Stimulated activated CD8-positive, alpha-beta memory T cell treated with anti-CD3 and anti-CD28 coated beads, Interleukin-2, amount 100 ng/mL, for 48 hours (primary cell): ENCODE measurements at regions not wholly inside any gene's neighbourhood (a gene's known extent, or its start where the extent isn't known, plus 50 kb on each side); places are given as distances from the start of the nearest gene placed in this dataset.

Source experiments
- DNase-seq, 2 donors: peaks; one replicate each; pipeline ENCODE4 v3.0.0-alpha.2; 2020; ENCODE audit warnings: low read depth in 2 of 2

GRCh38 chr2:212945526-212945925 lies 205.9 kb downstream of the IKZF2 start:
- no peak for DNase-seq

DNA sequence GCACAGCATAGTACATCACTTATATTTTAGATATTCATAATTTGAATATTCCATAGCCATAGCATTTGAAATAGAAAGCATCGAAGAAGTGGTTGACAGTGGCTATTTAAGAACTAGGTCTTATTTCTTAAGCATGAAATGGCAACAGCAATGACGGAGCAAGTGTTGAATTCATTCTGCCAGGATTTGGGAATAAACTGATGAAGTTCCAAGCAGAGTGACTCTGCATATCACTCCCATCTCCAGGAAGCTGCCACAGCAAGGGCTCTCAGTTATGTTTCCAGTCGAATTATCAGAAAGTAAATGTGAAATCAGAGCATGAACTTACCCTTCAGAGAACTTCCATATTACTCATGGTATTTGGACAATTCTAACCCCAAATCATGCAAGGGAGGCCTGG lies 208.1 kb downstream of the IKZF2 start:
- DNase-seq: no peak

DNA sequence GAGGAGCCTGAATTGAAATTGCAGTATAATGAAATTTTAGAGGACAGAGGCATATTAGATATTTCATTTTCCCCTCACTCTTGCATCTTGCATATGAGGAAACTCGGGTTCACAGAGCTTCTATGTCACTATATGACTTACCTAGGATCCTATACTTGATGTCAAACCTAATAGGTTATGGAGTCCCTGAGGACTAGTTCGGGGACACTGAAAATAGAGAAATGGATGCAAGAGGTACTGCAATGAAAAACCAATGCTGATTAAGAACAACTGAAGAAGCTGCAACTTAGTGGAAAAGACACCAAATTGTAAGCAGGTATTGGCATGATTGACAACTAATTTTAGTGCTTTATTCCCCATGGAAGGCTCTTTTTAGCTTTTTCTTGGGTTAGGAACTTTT lies 210.1 kb downstream of the IKZF2 start:
- no peak for DNase-seq

GRCh38 chr2:212940816-212941215 lies 210.6 kb downstream of the IKZF2 start:
- no peak for DNase-seq

DNA sequence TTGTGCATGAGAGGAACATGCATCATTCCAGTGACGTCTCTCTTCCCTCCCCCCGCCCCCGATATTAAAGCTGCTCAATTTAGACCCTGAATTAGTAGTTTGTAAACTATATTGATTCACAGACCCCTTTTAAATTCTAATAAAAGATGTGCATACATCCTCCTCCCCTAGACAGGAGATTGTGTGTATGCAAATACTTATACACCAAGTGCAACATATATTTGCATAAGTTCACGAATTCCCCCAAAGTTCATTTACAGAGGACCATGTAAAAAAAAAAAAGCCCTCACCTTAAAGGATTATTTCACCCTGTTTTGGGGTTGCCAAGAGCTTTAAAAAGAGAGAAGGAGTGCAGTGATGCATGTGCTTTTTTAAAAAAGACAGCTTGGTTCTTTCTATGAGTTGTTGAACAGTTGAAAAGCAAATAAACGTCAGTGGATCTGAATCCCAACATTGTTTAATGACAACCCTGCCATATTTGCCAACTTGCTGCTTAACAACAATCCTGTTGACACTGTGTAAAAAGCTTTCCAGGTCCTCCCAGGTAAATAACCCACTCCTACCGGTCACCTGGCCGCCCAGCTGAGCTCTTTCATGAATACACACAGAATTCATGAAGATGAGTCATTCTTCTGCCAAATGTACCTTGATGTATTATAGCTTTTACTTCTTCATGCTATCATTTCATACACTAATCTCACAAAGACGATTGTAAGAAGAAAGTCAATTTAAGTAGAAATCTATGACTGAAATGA lies 211.5 kb downstream of the IKZF2 start:
- no peak for DNase-seq

GRCh38 chr2:212938144-212938793 lies 213.1 kb downstream of the IKZF2 start:
- DNase-seq: no peak

DNA sequence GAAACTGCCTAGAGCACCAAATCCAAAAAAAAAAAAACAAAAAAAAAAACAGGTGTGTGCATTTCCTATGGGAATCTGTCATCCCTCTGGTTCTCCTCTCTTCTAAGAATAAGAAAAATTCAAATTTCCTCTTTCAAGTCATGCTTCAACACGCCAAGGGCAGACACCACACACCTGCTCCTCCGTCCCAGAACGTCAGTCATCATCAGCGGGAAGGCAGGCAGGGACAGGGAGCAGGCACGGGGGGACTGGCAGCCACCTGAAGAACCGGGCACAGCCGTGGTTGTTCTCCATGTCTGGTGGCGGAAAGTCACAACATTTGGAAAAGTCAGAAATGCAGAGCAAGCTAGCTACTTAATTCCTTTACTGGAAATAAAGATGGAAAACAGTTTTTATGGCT lies 214.8 kb downstream of the IKZF2 start:
- no peak for DNase-seq

DNA sequence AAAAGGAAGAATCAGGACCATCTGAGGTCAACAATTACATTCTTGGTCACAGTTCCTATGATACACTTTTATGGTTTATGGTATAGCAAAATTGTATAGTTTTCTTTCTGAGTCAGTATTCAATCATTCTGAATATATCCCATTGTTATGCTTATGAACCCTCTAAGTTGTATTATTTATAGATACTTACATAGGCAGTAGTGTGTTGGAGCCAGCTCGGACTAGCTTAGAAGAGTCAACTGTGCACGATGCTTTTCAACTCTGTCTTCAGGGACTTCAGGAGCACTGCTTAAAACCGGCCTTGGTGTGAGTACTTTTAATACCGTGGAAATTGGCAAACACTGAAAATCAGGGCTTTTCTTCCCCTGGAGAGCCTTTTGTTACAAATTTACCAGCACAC lies 215.7 kb downstream of the IKZF2 start:
- DNase-seq: no peak

DNA sequence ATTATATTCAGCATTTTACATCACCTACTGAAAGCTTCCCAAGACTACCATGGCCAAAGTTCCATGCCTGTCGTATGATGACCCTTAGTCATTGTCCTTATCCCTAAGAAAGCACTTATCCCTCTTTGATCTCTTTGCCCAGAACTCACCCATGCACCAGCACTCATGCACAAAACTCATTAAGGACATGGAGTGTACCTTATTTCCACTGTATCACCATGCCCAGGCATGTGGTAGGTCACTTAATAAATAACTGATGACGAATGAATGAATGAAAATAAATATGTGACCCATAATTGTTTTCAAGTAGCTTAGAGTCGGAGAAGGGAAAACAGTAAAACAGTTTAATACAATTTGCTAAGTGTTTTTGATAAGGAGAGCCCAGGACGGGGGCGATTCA lies 220.1 kb downstream of the IKZF2 start:
- no peak for DNase-seq

DNA sequence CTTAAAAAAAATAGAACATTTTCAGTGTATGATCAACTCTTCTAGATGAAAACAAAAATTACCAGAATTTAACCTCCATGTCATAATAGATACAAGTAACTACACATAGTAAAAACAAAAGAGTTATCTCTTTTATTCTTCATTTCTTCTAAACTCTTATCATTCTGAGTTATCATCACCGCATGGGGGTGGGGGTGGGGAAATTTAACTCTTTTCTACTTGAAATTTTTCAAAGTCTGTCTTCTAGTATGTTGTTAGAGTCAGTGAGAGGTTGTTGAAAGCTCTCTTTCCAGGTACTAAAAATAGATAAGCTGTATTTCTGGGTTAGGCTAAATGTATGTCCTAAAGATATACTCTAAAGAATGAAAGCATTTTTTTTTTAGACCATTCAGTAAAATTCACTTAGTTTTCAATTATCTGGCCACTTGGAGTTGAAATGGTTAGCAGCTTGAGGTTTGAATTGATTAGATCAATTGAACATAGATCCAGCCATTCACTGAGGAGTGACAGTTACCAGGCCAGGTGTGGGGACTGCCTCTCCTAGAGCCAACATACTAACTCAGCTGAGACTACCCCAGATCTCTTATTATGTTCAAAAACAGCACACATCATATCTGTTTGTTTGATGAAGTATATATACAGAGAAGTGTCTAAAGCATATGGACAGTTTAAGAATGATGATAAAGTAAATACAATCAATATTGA lies 220.7 kb downstream of the IKZF2 start:
- no peak for DNase-seq

DNA sequence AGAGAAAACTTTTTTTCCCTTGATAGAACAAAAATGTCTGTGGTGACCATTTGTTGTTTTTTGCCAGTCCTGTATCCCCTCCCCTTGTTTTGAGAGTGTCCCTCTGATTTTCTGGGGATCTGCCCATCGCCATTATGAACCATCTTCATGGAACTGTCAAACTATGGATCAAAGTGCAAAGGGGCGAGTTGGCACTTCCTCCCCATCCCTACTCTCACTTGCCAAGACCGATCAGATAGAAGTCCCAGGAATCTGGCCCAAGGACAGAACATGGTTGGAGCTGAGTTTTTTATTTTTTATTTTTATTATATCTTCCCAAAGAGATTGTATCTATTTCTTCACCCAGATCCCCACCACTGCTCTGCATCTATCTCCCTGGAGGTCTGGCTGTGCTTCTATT lies 221.4 kb downstream of the IKZF2 start:
- DNase-seq: no peak

- no peak for DNase-seq
These were observed 222.3 kb downstream of the IKZF2 start for GRCh38 chr2:212929116-212929515.

GRCh38 chr2:212928681-212929080 lies 222.7 kb downstream of the IKZF2 start:
- no peak for DNase-seq

GRCh38 chr2:212926940-212927339 lies 224.5 kb downstream of the IKZF2 start:
- DNase-seq: no peak

- no peak for DNase-seq
These were observed 228.0 kb downstream of the IKZF2 start for GRCh38 chr2:212923393-212923792.

- DNase-seq: no peak
These were observed 228.7 kb downstream of the IKZF2 start for GRCh38 chr2:212922701-212923100.

DNA sequence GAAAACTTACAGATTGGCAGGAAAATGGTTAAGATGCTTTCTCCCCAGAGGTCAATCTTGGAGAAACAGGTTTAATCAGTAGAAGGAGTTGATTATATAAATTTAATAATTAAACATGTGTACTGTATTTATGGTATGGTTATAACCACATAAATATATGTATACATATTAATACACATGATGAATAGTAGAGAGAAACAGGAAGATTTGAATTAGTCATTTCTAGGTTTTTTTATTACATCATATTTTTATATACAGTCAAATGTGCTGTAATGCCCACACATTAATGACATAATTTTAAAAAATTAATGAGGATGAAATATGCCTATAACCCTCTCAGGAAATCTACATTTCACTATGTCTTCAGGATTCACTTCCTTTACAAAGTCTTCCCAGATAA lies 229.7 kb downstream of the IKZF2 start:
- DNase-seq: no peak

GRCh38 chr2:212921061-212921460 lies 230.4 kb downstream of the IKZF2 start:
- DNase-seq: no peak

- DNase-seq: no peak
These were observed 232.2 kb downstream of the IKZF2 start for GRCh38 chr2:212919238-212919637.

DNA sequence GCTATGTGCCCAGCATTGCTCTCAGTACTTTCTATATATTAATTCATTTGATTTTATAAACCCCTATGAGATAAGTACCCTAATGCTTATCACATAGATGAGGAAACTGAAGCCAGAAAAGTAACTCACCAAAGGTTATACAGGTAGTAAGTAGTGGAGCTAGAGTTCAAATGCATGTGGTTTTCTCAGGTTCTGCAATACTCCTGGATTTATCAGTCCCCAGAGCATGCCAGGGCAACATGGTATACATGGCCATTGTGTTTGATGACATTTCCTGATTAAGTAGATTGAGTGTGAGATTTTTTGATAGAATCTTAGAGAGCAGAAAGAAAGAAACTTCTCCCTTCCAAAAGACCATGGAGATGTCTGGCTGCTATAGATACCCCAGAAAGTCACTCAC lies 233.1 kb downstream of the IKZF2 start:
- no peak for DNase-seq

DNA sequence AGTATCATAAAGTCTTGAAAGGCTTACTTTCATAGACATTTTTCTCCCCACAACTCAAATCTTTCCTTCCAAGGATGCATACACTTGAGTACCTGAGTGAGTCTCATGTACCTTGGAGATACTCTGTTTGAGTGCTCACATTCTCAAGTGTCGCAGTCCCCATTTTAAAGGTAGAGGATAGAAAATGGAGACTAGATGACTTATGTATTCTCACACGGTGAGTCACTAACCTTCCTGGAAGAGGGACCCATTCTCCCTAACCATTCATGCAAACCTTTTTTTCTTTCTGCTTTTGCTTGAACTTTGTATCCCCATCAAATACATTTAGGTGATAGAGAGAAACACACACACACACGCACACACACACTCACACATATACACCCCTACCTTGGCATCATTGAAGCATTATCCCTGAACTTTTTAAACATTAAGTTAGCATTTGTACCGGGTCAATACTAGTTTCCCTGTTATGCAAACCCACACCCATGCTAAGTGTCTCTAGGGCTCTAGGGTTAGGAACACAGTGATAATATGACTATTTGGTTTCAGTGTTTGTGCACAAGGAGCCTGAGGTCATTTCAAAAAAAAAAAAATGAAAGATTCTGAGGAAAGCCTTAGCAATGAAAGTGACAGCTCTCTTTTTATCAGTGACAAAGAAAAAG lies 236.2 kb downstream of the IKZF2 start:
- no peak for DNase-seq

DNA sequence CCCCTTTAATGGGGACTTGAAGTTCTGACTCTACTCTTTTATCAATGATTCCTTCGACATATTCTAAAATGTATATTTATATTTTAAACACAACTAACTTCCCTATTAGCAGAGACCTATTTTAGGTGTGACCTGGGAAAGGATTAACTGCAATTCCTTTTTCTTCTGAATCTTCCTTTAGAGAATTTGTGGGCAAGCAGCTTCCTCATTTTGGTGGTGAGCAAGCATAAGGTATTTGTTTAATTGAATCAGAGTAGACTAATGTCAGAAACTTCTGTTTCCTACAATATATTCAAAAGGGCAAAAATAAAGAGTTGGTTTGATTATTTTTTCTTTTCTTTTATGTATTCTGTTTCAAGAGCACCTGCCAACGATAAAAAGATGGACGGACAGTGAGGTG lies 237.0 kb downstream of the IKZF2 start:
- no peak for DNase-seq
